HL-60 (cell line): ENCODE measurements at regions not wholly inside any gene's neighbourhood (a gene's known extent, or its start where the extent isn't known, plus 50 kb on each side); places are given as distances from the start of the nearest gene placed in this dataset.

Source experiments
- CTCF ChIP-seq: IDR thresholded peaks from one replicate; pipeline ENCODE4 v1.5.1; 2011; ENCODE audit warnings: low read length, control low read depth, inconsistent platforms; ENCODE audit not compliant: insufficient read depth
- POLR2AphosphoS5 ChIP-seq: IDR thresholded peaks from 2 replicates; pipeline ENCODE4 v1.6.1; 2012; ENCODE audit warnings: low read depth
- REST ChIP-seq: IDR thresholded peaks from 2 replicates; pipeline ENCODE4 v1.6.1; 2012; ENCODE audit warnings: low read depth; ENCODE audit not compliant: insufficient replicate concordance

- TF ChIP-seq CTCF (no peak), POLR2AphosphoS5 (no peak), REST (no peak)
Measured at GRCh38 chr1:43048601-43049011, 89.9 kb upstream of the SLC2A1 start.
